Activated CD8-positive, alpha-beta memory T cell treated with anti-CD3 and anti-CD28 coated beads, Interleukin-2, amount 10 ng/mL, durations not matched to agents 7 days and 5 days (primary cell): ENCODE measurements at regions not wholly inside any gene's neighbourhood (a gene's known extent, or its start where the extent isn't known, plus 50 kb on each side); places are given as distances from the start of the nearest gene placed in this dataset.

Source experiments
- ATAC-seq: fragments of 150-1000 bp; cut with Tn5 transposase; one replicate; pipeline ENCODE4 v1.10.0; 2021; ENCODE audit warnings: moderate library complexity
- CTCF ChIA-PET: fragments of 350-600 bp; sonication (Branson Sonifier 250); formaldehyde crosslinking; loops from one replicate; lab custom pipeline; 2021; ENCODE audit warnings: antibody characterized with exemption; lab: Charles Lee
- DNase-seq: peaks from one replicate; pipeline ENCODE4 v3.0.0-alpha.2; 2020
- H3K27ac Mint-ChIP-seq: one replicate; pipeline ENCODE4 v1.8.0; 2021; ENCODE audit warnings: mild to moderate bottlenecking, mixed read lengths
- H3K27me3 Mint-ChIP-seq: one replicate; pipeline ENCODE4 v1.8.0; 2021; ENCODE audit warnings: mixed read lengths
- H3K36me3 Mint-ChIP-seq: one replicate; pipeline ENCODE4 v1.8.0; 2021; ENCODE audit warnings: mild to moderate bottlenecking, mixed read lengths
- H3K4me1 Mint-ChIP-seq: one replicate; pipeline ENCODE4 v1.8.0; 2021; ENCODE audit warnings: mixed read lengths
- H3K4me3 Mint-ChIP-seq: one replicate; pipeline ENCODE4 v1.8.0; 2021; ENCODE audit warnings: mild to moderate bottlenecking, moderate library complexity, mixed read lengths
- H3K9me3 Mint-ChIP-seq: one replicate; pipeline ENCODE4 v1.8.0; 2022; ENCODE audit warnings: low read depth, mixed read lengths

DNA sequence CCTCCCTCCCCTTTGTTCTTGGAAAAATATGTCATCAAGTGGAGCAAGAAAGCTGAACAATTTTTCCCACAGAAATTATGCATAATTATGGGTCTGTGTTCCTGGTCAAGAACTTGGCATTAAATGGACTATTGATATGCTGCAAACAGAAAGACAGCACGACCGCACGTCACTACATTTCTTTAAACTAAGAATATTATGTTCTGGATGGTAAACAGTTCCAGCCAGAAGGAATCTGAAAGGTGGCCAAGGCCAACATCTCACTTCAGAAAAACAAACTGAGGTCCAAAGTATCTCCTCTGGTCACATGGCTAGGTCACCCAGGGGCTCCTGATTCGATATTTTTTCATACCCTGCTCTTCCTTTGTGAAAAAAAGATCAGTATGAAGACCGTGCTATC, 173.3 kb upstream of the GAS1 start:
- H3K27ac Mint-ChIP-seq = no peak overlapping the region
- no peaks in the 10 kb centered on the region for H3K27me3 Mint-ChIP-seq
- ATAC-seq = no peak
- CTCF ChIA-PET = no interaction called here
- DNase-seq = no peak
- H3K4me3 Mint-ChIP-seq = no peak overlapping the region
- no peaks in the 10 kb centered on the region for H3K36me3 Mint-ChIP-seq
- H3K4me1 Mint-ChIP-seq = peaks cover 5% of the 10 kb centered on the region
- H3K9me3 Mint-ChIP-seq = no peaks in the 10 kb centered on the region

DNA sequence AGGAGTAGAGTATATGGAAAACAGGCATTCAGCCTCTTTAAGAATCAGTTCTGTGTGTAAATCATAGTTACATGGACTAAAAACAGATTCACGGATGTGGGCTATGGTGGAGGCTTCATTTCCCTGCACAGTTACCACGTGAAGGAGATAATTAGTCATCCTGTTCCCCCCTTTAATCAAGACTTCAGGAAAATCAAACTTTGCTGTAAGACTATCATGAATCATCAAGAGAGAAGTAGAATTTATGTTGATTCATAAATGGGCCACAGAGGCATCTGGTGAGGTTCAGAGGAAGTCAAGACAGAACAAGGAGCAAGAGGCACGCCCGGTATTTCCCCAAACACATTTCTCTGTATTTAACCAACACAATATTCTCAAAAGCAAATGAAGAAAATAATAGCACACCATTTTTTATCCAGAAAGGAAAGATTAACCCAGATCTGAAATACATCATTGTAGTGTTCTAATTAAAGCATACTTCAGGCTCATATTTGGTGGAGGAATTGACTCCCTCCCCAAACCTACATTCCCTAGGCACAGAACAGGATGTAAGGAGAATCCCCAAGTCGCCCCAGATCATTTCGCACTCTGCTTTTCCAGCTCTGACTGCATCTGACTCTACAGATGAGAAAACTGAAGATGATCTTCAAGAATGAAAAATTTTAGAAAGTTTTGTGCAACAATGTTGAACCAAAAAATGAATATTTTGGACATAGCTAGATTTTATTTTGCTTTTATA, 175.8 kb upstream of the GAS1 start:
- no peak for DNase-seq
- ATAC-seq = peak; percentile 30
- Mint-ChIP-seq H3K4me3 (no peak overlapping the region), H3K27me3 (no peaks in the 10 kb centered on the region), H3K36me3 (no peaks in the 10 kb centered on the region), H3K4me1 (peaks cover 5% of the 10 kb centered on the region), H3K9me3 (no peaks in the 10 kb centered on the region), H3K27ac (no peak overlapping the region)
- CTCF ChIA-PET = no interaction called here

- H3K4me1 Mint-ChIP-seq = peaks cover 5% of the 10 kb centered on the region
- H3K27ac Mint-ChIP-seq = no peak overlapping the region
- DNase-seq = no peak
- H3K9me3 Mint-ChIP-seq = no peaks in the 10 kb centered on the region
- no peak overlapping the region for H3K4me3 Mint-ChIP-seq
- CTCF ChIA-PET = no interaction called here
- H3K36me3 Mint-ChIP-seq = no peaks in the 10 kb centered on the region
- no peaks in the 10 kb centered on the region for H3K27me3 Mint-ChIP-seq
- no peak for ATAC-seq
Measured at GRCh38 chr9:87123830-87124229, 176.5 kb upstream of the GAS1 start.

GRCh38 chr9:87125819-87126218, 178.5 kb upstream of the GAS1 start:
- Mint-ChIP-seq H3K9me3 (no peaks in the 10 kb centered on the region), H3K27ac (no peak overlapping the region), H3K36me3 (no peaks in the 10 kb centered on the region), H3K4me3 (no peak overlapping the region), H3K27me3 (no peaks in the 10 kb centered on the region), H3K4me1 (peaks cover 5% of the 10 kb centered on the region)
- ATAC-seq (no peak), DNase-seq (no peak)
- CTCF ChIA-PET = interaction anchor here (0.7 kb wide), 1 partner anchor 544 kb away, joined by 3 read pairs; no protein-coding TSS in a partner anchor

DNA sequence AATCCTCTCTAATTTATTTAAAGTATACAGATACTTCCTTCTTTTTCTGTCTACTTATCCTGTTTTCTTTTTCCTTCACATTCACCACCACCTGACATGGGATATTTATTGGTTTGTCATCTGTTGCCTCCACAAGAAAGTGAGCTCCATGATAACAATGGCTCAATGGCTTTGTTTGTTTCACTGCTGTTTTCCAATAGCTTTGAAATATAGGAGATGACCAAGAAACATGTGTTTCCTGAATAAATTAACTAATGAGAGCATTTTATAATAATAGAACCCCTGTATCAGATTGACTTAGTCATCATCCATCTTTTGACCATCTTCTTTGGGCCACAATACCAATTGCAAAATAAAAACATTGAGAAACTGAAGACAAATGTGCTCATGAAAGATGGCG, 180.2 kb upstream of the GAS1 start:
- H3K9me3 Mint-ChIP-seq = no peaks in the 10 kb centered on the region
- no peaks in the 10 kb centered on the region for H3K27me3 Mint-ChIP-seq
- no peak overlapping the region for H3K27ac Mint-ChIP-seq
- ATAC-seq = no peak
- CTCF ChIA-PET = no interaction called here
- peaks cover 5% of the 10 kb centered on the region for H3K4me1 Mint-ChIP-seq
- H3K4me3 Mint-ChIP-seq = no peak overlapping the region
- no peak for DNase-seq
- H3K36me3 Mint-ChIP-seq = no peaks in the 10 kb centered on the region

DNA sequence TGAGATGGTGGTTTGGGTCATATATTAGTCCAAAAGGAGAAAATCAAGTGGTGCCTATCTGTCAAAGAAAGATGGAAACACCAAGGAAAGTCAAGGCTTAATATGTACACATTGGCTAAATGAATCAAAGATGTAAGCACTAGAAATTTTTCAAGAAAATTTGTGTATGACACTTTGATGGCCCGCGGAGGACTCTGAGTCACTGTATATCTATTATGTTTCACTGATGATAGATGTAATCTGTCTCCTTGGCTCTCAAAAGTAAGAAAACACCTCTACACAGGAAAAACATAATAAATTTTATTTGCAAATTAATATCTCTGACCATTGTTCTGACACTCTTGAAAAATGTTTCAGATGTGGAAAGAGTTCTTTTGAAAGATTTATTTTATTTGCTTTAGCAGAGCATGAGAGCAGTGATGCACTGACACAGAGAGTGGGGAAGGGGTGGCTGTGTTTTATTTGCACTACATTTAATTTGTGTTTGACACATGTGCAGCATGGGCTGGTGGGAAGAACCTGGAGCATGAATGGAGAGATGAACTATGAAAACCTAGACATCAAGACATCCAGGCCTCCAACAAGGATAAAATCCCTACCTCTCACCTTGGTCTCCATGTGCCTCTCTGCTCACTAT, 180.8 kb upstream of the GAS1 start:
- no peak for ATAC-seq
- no peak for DNase-seq
- no peaks in the 10 kb centered on the region for H3K9me3 Mint-ChIP-seq
- H3K36me3 Mint-ChIP-seq = no peaks in the 10 kb centered on the region
- no peak overlapping the region for H3K27ac Mint-ChIP-seq
- no peaks in the 10 kb centered on the region for H3K27me3 Mint-ChIP-seq
- no peak overlapping the region for H3K4me3 Mint-ChIP-seq
- peaks cover 3% of the 10 kb centered on the region for H3K4me1 Mint-ChIP-seq
- CTCF ChIA-PET = no interaction called here

DNA sequence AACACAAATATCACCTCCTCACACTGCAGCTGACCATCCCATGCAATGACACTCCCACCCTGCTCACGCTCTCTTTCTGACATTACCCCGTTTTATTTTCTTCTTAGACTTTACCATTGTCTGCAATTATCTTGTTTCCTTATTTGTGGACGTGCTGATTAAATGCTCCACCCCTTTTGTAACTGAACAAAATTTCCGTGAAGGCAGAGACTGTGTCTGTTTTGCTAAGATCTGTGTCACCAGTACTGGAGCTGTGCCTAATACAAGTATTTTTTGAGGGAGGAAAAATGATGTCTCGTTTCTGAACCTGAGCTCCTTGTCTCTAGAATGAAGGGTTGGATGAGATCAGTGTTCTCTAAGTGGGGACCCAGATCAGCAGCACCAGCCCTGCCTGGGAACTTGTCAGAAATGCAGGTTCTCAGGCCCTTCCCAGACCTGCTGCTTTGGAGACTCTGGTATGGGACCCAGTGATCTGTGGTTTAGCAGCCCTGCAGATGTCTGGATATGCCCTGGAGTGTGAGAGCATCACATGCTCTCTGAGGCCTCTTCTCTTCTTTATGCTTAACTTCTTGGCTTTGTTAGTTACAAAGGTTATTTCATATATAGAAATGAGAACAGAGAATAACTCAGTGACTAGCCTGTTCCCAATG, 181.7 kb upstream of the GAS1 start:
- ATAC-seq (no peak), DNase-seq (no peak)
- Mint-ChIP-seq H3K4me3 (no peak overlapping the region), H3K4me1 (no peaks in the 10 kb centered on the region), H3K36me3 (no peaks in the 10 kb centered on the region), H3K27me3 (no peaks in the 10 kb centered on the region), H3K9me3 (no peaks in the 10 kb centered on the region), H3K27ac (no peak overlapping the region)
- CTCF ChIA-PET = no interaction called here

DNA sequence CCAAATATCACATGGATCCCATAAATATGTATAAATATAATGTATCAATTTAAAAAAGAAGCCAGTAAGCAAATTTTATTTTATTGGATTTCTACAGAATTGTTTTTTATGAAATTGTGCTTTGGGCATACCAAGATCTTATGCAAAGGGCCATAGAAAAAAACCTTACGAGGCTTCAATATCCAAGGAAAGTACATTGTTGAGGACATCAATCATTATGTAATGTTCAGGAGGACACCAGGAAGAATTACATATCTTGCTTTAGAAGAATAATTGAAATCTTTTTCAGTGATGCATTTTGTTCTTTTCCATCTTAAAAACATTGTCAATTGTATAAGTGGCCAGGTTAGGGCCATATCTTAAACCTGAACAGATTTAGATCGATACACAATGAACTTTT, 187.8 kb upstream of the GAS1 start:
- CTCF ChIA-PET = no interaction called here
- DNase-seq = no peak
- ATAC-seq = no peak
- H3K4me1 Mint-ChIP-seq = no peaks in the 10 kb centered on the region
- H3K36me3 Mint-ChIP-seq = no peaks in the 10 kb centered on the region
- peaks cover 3% of the 10 kb centered on the region for H3K27me3 Mint-ChIP-seq
- H3K9me3 Mint-ChIP-seq = no peaks in the 10 kb centered on the region
- H3K27ac Mint-ChIP-seq = no peak overlapping the region
- no peak overlapping the region for H3K4me3 Mint-ChIP-seq

DNA sequence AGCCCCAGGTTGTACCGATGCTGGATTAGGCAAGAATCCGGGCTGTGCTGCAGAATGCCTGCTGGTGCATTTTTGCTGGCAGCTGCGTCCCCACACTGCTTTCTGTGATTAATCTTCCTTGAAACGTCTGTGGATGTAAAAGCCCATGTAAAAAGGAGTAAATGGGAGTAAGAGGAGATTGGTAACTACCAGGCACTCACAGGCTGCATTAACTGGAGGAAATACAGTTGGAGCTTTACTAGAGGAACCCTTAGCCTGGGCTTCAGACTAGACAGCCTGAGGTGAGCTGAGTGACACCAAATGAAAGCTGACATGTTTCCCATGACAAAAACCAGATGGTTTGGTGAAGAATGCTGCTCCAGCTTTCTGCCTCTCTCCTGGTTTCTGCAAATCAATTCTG, 190.4 kb upstream of the GAS1 start:
- Mint-ChIP-seq H3K4me1 (no peaks in the 10 kb centered on the region), H3K36me3 (no peaks in the 10 kb centered on the region), H3K27me3 (peaks cover 3% of the 10 kb centered on the region), H3K27ac (no peak overlapping the region), H3K4me3 (no peak overlapping the region), H3K9me3 (no peaks in the 10 kb centered on the region)
- CTCF ChIA-PET = no interaction called here
- ATAC-seq (no peak), DNase-seq (no peak)

GRCh38 chr9:87138128-87139040, 191.1 kb upstream of the GAS1 start:
- Mint-ChIP-seq H3K4me3 (no peak overlapping the region), H3K9me3 (no peaks in the 10 kb centered on the region), H3K27me3 (peaks cover 3% of the 10 kb centered on the region), H3K27ac (no peak overlapping the region), H3K36me3 (no peaks in the 10 kb centered on the region), H3K4me1 (no peaks in the 10 kb centered on the region)
- CTCF ChIA-PET = no interaction called here
- ATAC-seq (no peak), DNase-seq (no peak)

- CTCF ChIA-PET = no interaction called here
- H3K36me3 Mint-ChIP-seq = no peaks in the 10 kb centered on the region
- DNase-seq (no peak), ATAC-seq (no peak)
- H3K27ac Mint-ChIP-seq = no peak overlapping the region
- no peaks in the 10 kb centered on the region for H3K9me3 Mint-ChIP-seq
- no peaks in the 10 kb centered on the region for H3K4me1 Mint-ChIP-seq
- H3K4me3 Mint-ChIP-seq = no peak overlapping the region
- H3K27me3 Mint-ChIP-seq = peaks cover 3% of the 10 kb centered on the region
Measured at GRCh38 chr9:87139099-87139730, 191.9 kb upstream of the GAS1 start.

GRCh38 chr9:87140142-87140541, 192.8 kb upstream of the GAS1 start:
- Mint-ChIP-seq H3K27ac (no peak overlapping the region), H3K36me3 (no peaks in the 10 kb centered on the region), H3K4me1 (no peaks in the 10 kb centered on the region), H3K9me3 (no peaks in the 10 kb centered on the region), H3K4me3 (no peak overlapping the region), H3K27me3 (peaks cover 3% of the 10 kb centered on the region)
- no peak for DNase-seq
- CTCF ChIA-PET = no interaction called here
- ATAC-seq = no peak

- H3K27ac Mint-ChIP-seq = no peak overlapping the region
- no peaks in the 10 kb centered on the region for H3K4me1 Mint-ChIP-seq
- H3K4me3 Mint-ChIP-seq = no peak overlapping the region
- H3K36me3 Mint-ChIP-seq = no peaks in the 10 kb centered on the region
- no peak for ATAC-seq
- CTCF ChIA-PET = no interaction called here
- no peaks in the 10 kb centered on the region for H3K9me3 Mint-ChIP-seq
- no peak for DNase-seq
- H3K27me3 Mint-ChIP-seq = peaks cover 3% of the 10 kb centered on the region
Measured at GRCh38 chr9:87140605-87141109, 193.4 kb upstream of the GAS1 start.
